ENCODE measurements at regions not wholly inside any gene's neighbourhood (a gene's known extent, or its start where the extent isn't known, plus 50 kb on each side); places are given as distances from the start of the nearest gene placed in this dataset.
"Not testable (repeated sequence)": the region's sequence is repeated elsewhere in the genome, so short reads cannot be mapped to it uniquely, and the experiment has no call there.

GRCh38 chr9:136599811-136600660 lies 54.2 kb upstream of the NOTCH1 start:
- no peak for TF ChIP-seq CTCF (IDR thresholded peaks at IDR 0.05)
- ATAC-seq (ENCODE audit: low FRiP score) (no peak), DNase-seq (ENCODE audit: low spot score) (no peak)

GRCh38 chr9:136599074-136599531 lies 53.3 kb upstream of the NOTCH1 start:
- DNase-seq (ENCODE audit: low spot score), result no peak
- no peak for TF ChIP-seq CTCF (IDR thresholded peaks at IDR 0.05)
- no peak for ATAC-seq (ENCODE audit: low FRiP score)

GRCh38 chr9:136598390-136599073 lies 52.7 kb upstream of the NOTCH1 start:
- not testable (repeated sequence) for ATAC-seq (ENCODE audit: low FRiP score); DNase-seq (ENCODE audit: low spot score)

- DNase-seq (ENCODE audit: low spot score) (no peak), ATAC-seq (ENCODE audit: low FRiP score) (no peak)
- no peak for TF ChIP-seq CTCF (IDR thresholded peaks at IDR 0.05)
These were observed 52.1 kb upstream of the NOTCH1 start for GRCh38 chr9:136597965-136598364.

GRCh38 chr9:136597141-136597885 lies 51.5 kb upstream of the NOTCH1 start:
- no peak for DNase-seq (ENCODE audit: low spot score)
- ATAC-seq (ENCODE audit: low FRiP score), result no peak
- no peak for TF ChIP-seq CTCF (IDR thresholded peaks at IDR 0.05)

- no peak for TF ChIP-seq CTCF (IDR thresholded peaks at IDR 0.05)
- DNase-seq (ENCODE audit: low spot score) (no peak), ATAC-seq (ENCODE audit: low FRiP score) (no peak)
These were observed 50.8 kb upstream of the NOTCH1 start for GRCh38 chr9:136596630-136597031.

GRCh38 chr9:136596217-136596616 lies 50.4 kb upstream of the NOTCH1 start:
- no peak for ATAC-seq (ENCODE audit: low FRiP score)
- no peak for DNase-seq (ENCODE audit: low spot score)
- TF ChIP-seq CTCF (IDR thresholded peaks at IDR 0.05), result no peak
